OCI-LY1 (cell line): ENCODE measurements at regions not wholly inside any gene's neighbourhood (a gene's known extent, or its start where the extent isn't known, plus 50 kb on each side); places are given as distances from the start of the nearest gene placed in this dataset.

Experiments used
- H2AFZ ChIP-seq: fragments of 200-600 bp; sonication (generic), shearing (Covaris generic); 2 replicates; pipeline ENCODE4 v1.6.0; 2014; ENCODE audit warnings: antibody characterized with exemption, mild to moderate bottlenecking, low read length
- H3F3A ChIP-seq: fragments of 200-600 bp; sonication (generic), shearing (Covaris generic); 2 replicates; pipeline ENCODE4 v1.6.0; 2014; ENCODE audit warnings: mild to moderate bottlenecking, antibody characterized with exemption, low read length, moderate library complexity; ENCODE audit not compliant: insufficient read depth
- H3K27ac ChIP-seq: fragments of 200-600 bp; sonication (generic); 2 replicates; pipeline ENCODE4 v1.5.1; 2014; ENCODE audit warnings: low read length, mixed run types, mild to moderate bottlenecking, low read depth; ENCODE audit not compliant: poor library complexity, severe bottlenecking
- H3K27me3 ChIP-seq: fragments of 200-600 bp; sonication (generic); 2 replicates; pipeline ENCODE4 v1.6.0; 2014; ENCODE audit warnings: antibody characterized with exemption, mild to moderate bottlenecking, low read length, moderate library complexity; ENCODE audit not compliant: insufficient read depth
- H3K36me3 ChIP-seq: fragments of 200-600 bp; sonication (generic); 2 replicates; pipeline ENCODE4 v1.6.1; 2014; ENCODE audit warnings: mild to moderate bottlenecking, antibody characterized with exemption, low read length, moderate library complexity, mixed read lengths; ENCODE audit not compliant: insufficient read depth
- H3K4me1 ChIP-seq: fragments of 200-600 bp; sonication (generic); 2 replicates; pipeline ENCODE4 v1.5.1; 2014; ENCODE audit warnings: mild to moderate bottlenecking, low read length, moderate library complexity; ENCODE audit not compliant: insufficient read depth, severe bottlenecking
- H3K4me2 ChIP-seq: fragments of 200-600 bp; sonication (generic), shearing (Covaris generic); 2 replicates; pipeline ENCODE4 v1.6.1; 2014; ENCODE audit warnings: low read length
- H3K4me3 ChIP-seq: fragments of 200-600 bp; sonication (generic); 2 replicates; pipeline ENCODE4 v1.5.1; 2014; ENCODE audit warnings: low read length, low read depth, mild to moderate bottlenecking, mixed read lengths; ENCODE audit not compliant: poor library complexity, severe bottlenecking
- H3K79me2 ChIP-seq: fragments of 200-600 bp; shearing (Covaris generic); 2 replicates; pipeline ENCODE4 v1.6.1; 2016; ENCODE audit warnings: mixed run types, low read length, mixed read lengths; ENCODE audit not compliant: insufficient read depth
- H3K9ac ChIP-seq: fragments of 200-600 bp; sonication (generic), shearing (Covaris generic); 2 replicates; pipeline ENCODE4 v1.6.1; 2014; ENCODE audit warnings: mild to moderate bottlenecking, low read length, mixed read lengths
- H3K9me2 ChIP-seq: fragments of 200-600 bp; sonication (generic), shearing (Covaris generic); 2 replicates; pipeline ENCODE4 v1.6.1; 2014; ENCODE audit warnings: low read depth, mild to moderate bottlenecking, low read length, mixed read lengths
- H3K9me3 ChIP-seq: fragments of 200-600 bp; shearing (Covaris generic); 2 replicates; pipeline ENCODE4 v1.6.1; 2014; ENCODE audit warnings: low read length, mixed read lengths
- H4K20me1 ChIP-seq: fragments of 200-600 bp; sonication (generic), shearing (Covaris generic); 2 replicates; pipeline ENCODE4 v1.6.0; 2016; ENCODE audit warnings: mild to moderate bottlenecking, low read length; ENCODE audit not compliant: insufficient read depth
- CTCF ChIP-seq: fragments of 200-600 bp; sonication (generic), shearing (Covaris generic); IDR thresholded peaks from 2 replicates; pipeline ENCODE4 v1.5.1; 2017; ENCODE audit warnings: mild to moderate bottlenecking, antibody characterized with exemption, low read length, moderate library complexity, mixed read lengths
- EZH2 ChIP-seq: fragments of 200-600 bp; sonication (generic), shearing (Covaris generic); IDR thresholded peaks from 2 replicates; pipeline ENCODE4 v1.8.0; 2017; ENCODE audit warnings: borderline replicate concordance, mixed run types, mild to moderate bottlenecking, antibody characterized with exemption, low read length, moderate library complexity, mixed read lengths

GRCh38 chr7:15848901-15849300 lies 162.4 kb upstream of the MEOX2 start:
- Histone ChIP-seq H3K9me2 (no peaks in the 10 kb centered on the region), H3K9ac (no peak overlapping the region), H3K79me2 (no peaks in the 10 kb centered on the region), H3K36me3 (no peaks in the 10 kb centered on the region), H3K4me3 (no peak overlapping the region), H4K20me1 (no peaks in the 10 kb centered on the region), H3K27ac (no peak overlapping the region), H3F3A (no peaks in the 10 kb centered on the region), H2AFZ (no peak overlapping the region), H3K9me3 (no peaks in the 10 kb centered on the region), H3K4me1 (no peaks in the 10 kb centered on the region), H3K27me3 (no peaks in the 10 kb centered on the region), H3K4me2 (no peak overlapping the region)
- TF ChIP-seq EZH2 (no peak), CTCF (no peak)

GRCh38 chr7:15848362-15848761 lies 161.9 kb upstream of the MEOX2 start:
- H2AFZ ChIP-seq, result no peak overlapping the region
- H3K4me1 ChIP-seq, result no peaks in the 10 kb centered on the region
- no peaks in the 10 kb centered on the region for H3K9me2 ChIP-seq
- no peak overlapping the region for H3K27ac ChIP-seq
- no peak for TF ChIP-seq CTCF
- no peak for TF ChIP-seq EZH2
- no peaks in the 10 kb centered on the region for H3F3A ChIP-seq
- H3K79me2 ChIP-seq, result no peaks in the 10 kb centered on the region
- H3K36me3 ChIP-seq, result no peaks in the 10 kb centered on the region
- no peak overlapping the region for H3K9ac ChIP-seq
- H3K4me2 ChIP-seq, result no peak overlapping the region
- no peak overlapping the region for H3K4me3 ChIP-seq
- no peaks in the 10 kb centered on the region for H4K20me1 ChIP-seq
- no peaks in the 10 kb centered on the region for H3K9me3 ChIP-seq
- no peaks in the 10 kb centered on the region for H3K27me3 ChIP-seq

GRCh38 chr7:15845868-15846267 lies 159.4 kb upstream of the MEOX2 start:
- no peak overlapping the region for H2AFZ ChIP-seq

More at GRCh38 chr7:15845868-15846267, 159.4 kb upstream of the MEOX2 start:
- no peaks in the 10 kb centered on the region for H3K27me3 ChIP-seq
- H3K9me3 ChIP-seq, result no peaks in the 10 kb centered on the region
- H3K4me2 ChIP-seq, result no peak overlapping the region
- no peaks in the 10 kb centered on the region for H3K4me1 ChIP-seq
- H3F3A ChIP-seq, result no peaks in the 10 kb centered on the region
- H3K9me2 ChIP-seq, result no peaks in the 10 kb centered on the region
- no peak overlapping the region for H3K4me3 ChIP-seq
- H3K27ac ChIP-seq, result no peak overlapping the region
- H3K36me3 ChIP-seq, result no peaks in the 10 kb centered on the region
- H3K79me2 ChIP-seq, result no peaks in the 10 kb centered on the region
- no peak overlapping the region for H3K9ac ChIP-seq
- no peaks in the 10 kb centered on the region for H4K20me1 ChIP-seq
- no peak for TF ChIP-seq CTCF
- no peak for TF ChIP-seq EZH2
